ENCODE measurements at regions not wholly inside any gene's neighbourhood (a gene's known extent, or its start where the extent isn't known, plus 50 kb on each side); places are given as distances from the start of the nearest gene placed in this dataset.

GRCh38 chr5:126074538-126074937 is 348.7 kb upstream of the GRAMD2B start:
- no peak overlapping the region for H3K27ac ChIP-seq
- TF ChIP-seq CTCF (conservative IDR thresholded peaks at IDR 0.05) = no peak

GRCh38 chr5:126079266-126079665 is 343.9 kb upstream of the GRAMD2B start:
- no peak for TF ChIP-seq CTCF (conservative IDR thresholded peaks at IDR 0.05)
- no peak overlapping the region for H3K27ac ChIP-seq

DNA sequence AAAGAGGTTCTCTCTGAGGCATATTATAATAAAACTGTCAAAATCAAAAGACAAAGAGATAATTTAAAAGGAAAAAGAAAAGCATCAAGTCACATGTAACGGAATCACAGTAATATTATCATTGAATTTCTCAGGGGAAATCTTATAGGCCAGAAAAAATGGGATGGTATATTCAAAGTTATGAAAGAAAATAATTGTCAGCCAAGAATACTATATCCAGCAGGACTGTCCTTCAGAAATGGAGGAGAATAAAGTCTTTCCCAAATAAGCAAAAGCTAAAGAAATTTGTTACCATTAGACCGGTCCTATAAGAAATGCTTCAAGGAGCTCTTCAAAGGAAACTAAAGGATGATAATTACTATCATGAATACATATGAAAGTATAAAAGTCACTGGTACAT is 342.0 kb upstream of the GRAMD2B start:
- no peak for TF ChIP-seq CTCF (conservative IDR thresholded peaks at IDR 0.05)
- H3K27ac ChIP-seq = no peak overlapping the region

GRCh38 chr5:126093041-126093440 is 330.2 kb upstream of the GRAMD2B start:
- no peak overlapping the region for H3K27ac ChIP-seq
- TF ChIP-seq CTCF (conservative IDR thresholded peaks at IDR 0.05) = no peak

DNA sequence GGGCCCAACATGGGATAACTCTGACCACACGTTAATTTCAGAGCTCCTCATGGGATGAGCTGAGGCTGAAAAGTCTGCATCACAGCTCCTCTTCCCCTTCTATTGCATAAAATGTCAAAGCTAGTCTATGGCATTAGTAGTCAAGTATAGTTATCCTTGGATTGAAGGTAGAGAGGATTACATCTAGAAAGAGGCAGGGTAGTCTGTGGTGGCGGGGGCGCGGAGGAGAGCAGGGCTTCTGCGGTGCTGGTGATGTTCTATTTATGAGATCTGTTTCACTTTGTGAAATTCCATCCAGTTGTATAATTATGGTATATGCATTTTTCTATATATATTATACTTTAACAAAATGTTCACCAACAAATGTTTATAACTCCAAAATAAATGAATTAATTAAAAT is 329.5 kb upstream of the GRAMD2B start:
- H3K27ac ChIP-seq = no peak overlapping the region
- no peak for TF ChIP-seq CTCF (conservative IDR thresholded peaks at IDR 0.05)

- H3K27ac ChIP-seq = no peak overlapping the region
- no peak for TF ChIP-seq CTCF (conservative IDR thresholded peaks at IDR 0.05)
Measured at GRCh38 chr5:126094991-126095390, 328.2 kb upstream of the GRAMD2B start.

DNA sequence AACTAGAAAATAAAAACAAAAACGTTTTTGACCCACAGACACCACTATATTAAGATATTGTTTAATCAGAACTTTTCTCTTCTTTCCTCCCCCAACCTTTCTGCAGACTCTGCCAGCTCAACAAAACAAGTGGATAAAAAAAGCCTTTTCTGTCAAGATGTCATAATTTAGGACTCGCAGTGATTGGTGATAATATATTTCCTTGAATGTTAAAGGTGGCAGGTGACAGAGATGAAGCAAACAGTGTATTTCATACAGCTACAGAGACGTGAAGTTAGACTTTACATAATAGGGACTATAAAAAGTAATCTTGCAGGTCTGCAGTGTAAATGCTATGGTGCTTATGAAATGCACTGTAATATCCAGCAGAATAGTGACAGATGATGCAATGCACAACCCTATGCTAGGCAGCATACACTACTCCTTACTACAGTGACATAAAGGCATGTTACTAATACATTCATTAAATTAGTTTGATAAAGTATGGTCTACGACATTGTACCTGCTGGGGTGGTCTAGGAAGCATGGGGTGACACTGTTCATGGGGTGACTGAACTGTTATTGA is 326.7 kb upstream of the GRAMD2B start:
- TF ChIP-seq CTCF (conservative IDR thresholded peaks at IDR 0.05) = no peak
- H3K27ac ChIP-seq = no peak overlapping the region

All from VCaP (cell line).